ENCODE measurements at regions not wholly inside any gene's neighbourhood (a gene's known extent, or its start where the extent isn't known, plus 50 kb on each side); places are given as distances from the start of the nearest gene placed in this dataset.

GRCh38 chr3:106348139-106348690, 479.4 kb upstream of the CBLB start:
- no peak for TF ChIP-seq CTCF (IDR thresholded peaks at IDR 0.05)
- TF ChIP-seq POLR2A (IDR thresholded peaks at IDR 0.05) = no peak
